Chondrocyte (in vitro differentiated cells): ENCODE measurements at regions not wholly inside any gene's neighbourhood (a gene's known extent, or its start where the extent isn't known, plus 50 kb on each side); places are given as distances from the start of the nearest gene placed in this dataset.

ENCODE experiments used
- DNase-seq: peaks from one replicate; pipeline ENCODE4 v3.0.0; 2021; ENCODE audit warnings: mixed read lengths, low spot score
- H3K27ac Mint-ChIP-seq: one replicate; pipeline ENCODE4 v1.8.0; 2021; ENCODE audit warnings: mild to moderate bottlenecking, moderate library complexity, mixed read lengths; ENCODE audit not compliant: unreplicated experiment
- H3K27me3 Mint-ChIP-seq: 2 replicates; pipeline ENCODE4 v1.8.0; 2021; ENCODE audit warnings: low read depth, mixed read lengths
- H3K36me3 Mint-ChIP-seq: 2 replicates; pipeline ENCODE4 v1.8.0; 2021; ENCODE audit warnings: low read depth, mixed read lengths
- H3K4me1 Mint-ChIP-seq: 2 replicates; pipeline ENCODE4 v1.8.0; 2021; ENCODE audit warnings: low read depth, mild to moderate bottlenecking, mixed read lengths
- H3K4me3 Mint-ChIP-seq: one replicate; pipeline ENCODE4 v1.8.0; 2021; ENCODE audit warnings: mild to moderate bottlenecking, moderate library complexity, mixed read lengths; ENCODE audit not compliant: unreplicated experiment
- H3K9me3 Mint-ChIP-seq: 2 replicates; pipeline ENCODE4 v1.8.0; 2021; ENCODE audit warnings: low read depth, mixed read lengths
- CTCF ChIP-seq: fragments of 200-600 bp; sonication (generic); IDR thresholded peaks from 2 replicates; pipeline ENCODE4 v1.5.0; 2021; ENCODE audit warnings: antibody characterized with exemption, mild to moderate bottlenecking, moderate library complexity

GRCh38 chr14:83355609-83356008 is 1822.0 kb upstream of the SEL1L start:
- Mint-ChIP-seq H3K9me3 (peaks cover 5% of the 10 kb centered on the region), H3K4me3 (no peak overlapping the region), H3K27ac (no peak overlapping the region), H3K36me3 (no peaks in the 10 kb centered on the region), H3K4me1 (no peaks in the 10 kb centered on the region), H3K27me3 (no peaks in the 10 kb centered on the region)
- no peak for TF ChIP-seq CTCF
- no peak for DNase-seq

GRCh38 chr14:83356080-83356479 is 1822.4 kb upstream of the SEL1L start:
- Mint-ChIP-seq H3K27me3 (no peaks in the 10 kb centered on the region), H3K4me3 (no peak overlapping the region), H3K9me3 (peaks cover 5% of the 10 kb centered on the region), H3K4me1 (no peaks in the 10 kb centered on the region), H3K36me3 (no peaks in the 10 kb centered on the region), H3K27ac (no peak overlapping the region)
- TF ChIP-seq CTCF: no peak
- no peak for DNase-seq

- Mint-ChIP-seq H3K36me3 (no peaks in the 10 kb centered on the region), H3K27me3 (no peaks in the 10 kb centered on the region), H3K4me1 (peaks cover 14% of the 10 kb centered on the region), H3K27ac (no peak overlapping the region), H3K4me3 (no peak overlapping the region), H3K9me3 (peaks cover 9% of the 10 kb centered on the region)
- DNase-seq: no peak
- no peak for TF ChIP-seq CTCF
These were observed 1838.6 kb upstream of the SEL1L start for GRCh38 chr14:83372271-83372670.

- DNase-seq: no peak
- no peaks in the 10 kb centered on the region for H3K36me3 Mint-ChIP-seq
- no peak for TF ChIP-seq CTCF
- no peaks in the 10 kb centered on the region for H3K27me3 Mint-ChIP-seq
- H3K27ac Mint-ChIP-seq: no peak overlapping the region
- no peak overlapping the region for H3K4me3 Mint-ChIP-seq
- peaks cover 10% of the 10 kb centered on the region for H3K4me1 Mint-ChIP-seq
- peaks cover 14% of the 10 kb centered on the region for H3K9me3 Mint-ChIP-seq
These were observed 1845.8 kb upstream of the SEL1L start for GRCh38 chr14:83379436-83379835.

GRCh38 chr14:83384253-83384652 is 1850.6 kb upstream of the SEL1L start:
- peaks cover 6% of the 10 kb centered on the region for H3K9me3 Mint-ChIP-seq
- H3K4me3 Mint-ChIP-seq: no peak overlapping the region
- DNase-seq: no peak
- TF ChIP-seq CTCF: no peak
- H3K27ac Mint-ChIP-seq: no peak overlapping the region
- H3K4me1 Mint-ChIP-seq: peaks cover 14% of the 10 kb centered on the region
- H3K36me3 Mint-ChIP-seq: no peaks in the 10 kb centered on the region
- no peaks in the 10 kb centered on the region for H3K27me3 Mint-ChIP-seq
